ENCODE measurements at regions not wholly inside any gene's neighbourhood (a gene's known extent, or its start where the extent isn't known, plus 50 kb on each side); places are given as distances from the start of the nearest gene placed in this dataset.

DNA sequence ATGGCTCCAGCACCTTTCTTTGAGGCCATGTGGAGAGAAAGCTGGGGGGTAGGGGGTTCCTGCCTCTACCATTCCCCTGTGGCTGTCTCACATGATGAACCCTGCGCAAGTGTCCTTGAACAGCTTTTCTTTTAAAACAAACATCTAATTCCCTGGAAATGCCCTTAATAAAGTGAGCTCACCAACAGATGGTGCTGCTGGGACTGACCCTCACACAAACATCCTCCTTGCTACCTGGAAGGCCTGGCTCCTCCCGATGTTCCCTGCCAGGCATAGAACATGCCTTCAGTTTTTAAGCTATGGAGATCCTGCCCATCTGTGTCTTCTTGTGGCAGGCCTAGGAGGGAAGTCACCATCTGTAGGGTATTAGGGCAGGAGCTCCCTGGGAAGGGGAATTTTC, 60.7 kb upstream of the GATA6 start:
- Histone ChIP-seq H3K36me3 (replicated peaks) (no peaks in the 10 kb centered on the region), H3K4me3 (no peak overlapping the region), H3K9me3 (no peaks in the 10 kb centered on the region), H3K27me3 (ENCODE audit: low read depth) (0 out of 2 replicates have a peak, but pooled peaks cover 2% of the 10 kb centered on the region), H3K4me1 (no peaks in the 10 kb centered on the region)
- in situ Hi-C loops (cut with MboI; ENCODE audit: low sequenced_read_pairs) = no loop called here
- no peak for DNase-seq (ENCODE audit: low spot score in 2 of 2)

DNA sequence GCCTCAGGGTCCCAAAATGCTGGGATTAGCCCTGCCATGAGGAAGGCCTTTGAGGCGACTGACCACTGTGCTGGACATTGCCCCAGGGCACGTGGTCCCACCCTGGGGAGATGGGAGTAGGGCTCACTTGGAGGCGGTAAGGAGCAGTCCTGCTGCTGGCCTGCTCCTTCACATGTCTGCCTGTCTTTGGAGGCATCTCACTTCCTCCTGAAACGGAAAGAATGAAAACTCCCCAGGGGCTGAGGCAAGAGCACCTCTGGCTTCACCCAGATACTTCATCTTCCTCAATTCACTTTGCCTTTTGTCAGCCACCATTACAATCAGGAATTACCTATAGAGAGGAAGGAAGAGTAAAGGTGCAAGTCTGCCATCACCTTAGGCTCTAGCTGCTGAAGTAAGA, 59.9 kb upstream of the GATA6 start:
- no peak overlapping the region for H3K4me3 ChIP-seq
- in situ Hi-C loops (cut with MboI; ENCODE audit: low sequenced_read_pairs) = no loop called here
- peaks cover 5% of the 10 kb centered on the region; the same call in 1 of the 2 replicates for H3K27me3 ChIP-seq (ENCODE audit: low read depth)
- no peaks in the 10 kb centered on the region for H3K9me3 ChIP-seq
- DNase-seq (ENCODE audit: low spot score in 2 of 2) = no peak
- no peaks in the 10 kb centered on the region for H3K36me3 ChIP-seq (replicated peaks)
- no peaks in the 10 kb centered on the region for H3K4me1 ChIP-seq

DNA sequence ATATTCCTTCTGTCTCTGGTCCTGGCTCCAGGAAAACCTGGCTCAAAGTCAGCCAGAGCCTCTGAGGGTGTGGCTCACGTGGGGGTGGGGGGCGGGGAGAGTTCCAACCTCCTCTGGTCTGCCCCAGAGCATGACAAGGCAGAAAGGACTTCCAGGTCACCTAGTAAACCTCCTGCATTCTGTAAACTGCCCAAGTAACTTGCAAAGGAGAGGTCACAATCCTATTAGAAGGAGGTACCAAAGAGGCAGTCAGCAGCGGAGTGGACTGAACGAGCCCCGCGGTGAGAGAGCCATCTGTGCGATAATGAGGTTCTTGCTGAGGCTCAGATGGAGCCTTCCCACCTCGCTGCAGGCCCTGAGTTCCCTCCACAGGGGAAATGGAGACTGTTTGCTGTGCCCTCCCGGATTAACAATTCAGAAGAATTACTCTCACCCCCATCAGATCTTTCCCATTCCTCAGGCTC, 58.9 kb upstream of the GATA6 start:
- Histone ChIP-seq H3K9me3 (no peaks in the 10 kb centered on the region), H3K4me3 (no peak overlapping the region), H3K36me3 (replicated peaks) (no peaks in the 10 kb centered on the region), H3K27me3 (ENCODE audit: low read depth) (peaks cover 5% of the 10 kb centered on the region), H3K4me1 (no peaks in the 10 kb centered on the region)
- DNase-seq (ENCODE audit: low spot score in 2 of 2) = no peak
- in situ Hi-C loops (cut with MboI; ENCODE audit: low sequenced_read_pairs) = no loop called here

DNA sequence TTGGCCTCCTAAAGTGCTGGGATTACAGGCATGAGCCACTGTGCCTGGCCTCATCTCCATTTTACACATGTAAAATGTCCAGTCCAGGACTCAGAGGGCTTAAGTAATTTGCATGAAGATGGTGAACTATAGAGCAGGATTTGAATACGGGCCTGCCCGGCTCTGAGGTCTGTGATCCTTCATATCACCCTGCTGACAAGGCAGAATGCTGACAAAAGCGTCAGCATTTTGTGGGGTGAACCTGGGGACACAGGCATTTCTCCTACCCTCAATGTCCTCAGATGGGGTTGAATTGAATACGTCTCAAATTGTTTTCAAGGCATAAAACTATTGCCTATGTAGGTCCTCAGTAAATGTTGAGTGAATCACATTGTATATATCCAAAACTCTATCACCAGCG, 57.2 kb upstream of the GATA6 start:
- H3K4me1 ChIP-seq = no peaks in the 10 kb centered on the region
- no peak overlapping the region for H3K4me3 ChIP-seq
- no peaks in the 10 kb centered on the region for H3K9me3 ChIP-seq
- H3K27me3 ChIP-seq (ENCODE audit: low read depth) = peaks cover 8% of the 10 kb centered on the region
- H3K36me3 ChIP-seq (replicated peaks) = no peaks in the 10 kb centered on the region
- in situ Hi-C loops (cut with MboI; ENCODE audit: low sequenced_read_pairs) = no loop called here
- no peak for DNase-seq (ENCODE audit: low spot score in 2 of 2)

DNA sequence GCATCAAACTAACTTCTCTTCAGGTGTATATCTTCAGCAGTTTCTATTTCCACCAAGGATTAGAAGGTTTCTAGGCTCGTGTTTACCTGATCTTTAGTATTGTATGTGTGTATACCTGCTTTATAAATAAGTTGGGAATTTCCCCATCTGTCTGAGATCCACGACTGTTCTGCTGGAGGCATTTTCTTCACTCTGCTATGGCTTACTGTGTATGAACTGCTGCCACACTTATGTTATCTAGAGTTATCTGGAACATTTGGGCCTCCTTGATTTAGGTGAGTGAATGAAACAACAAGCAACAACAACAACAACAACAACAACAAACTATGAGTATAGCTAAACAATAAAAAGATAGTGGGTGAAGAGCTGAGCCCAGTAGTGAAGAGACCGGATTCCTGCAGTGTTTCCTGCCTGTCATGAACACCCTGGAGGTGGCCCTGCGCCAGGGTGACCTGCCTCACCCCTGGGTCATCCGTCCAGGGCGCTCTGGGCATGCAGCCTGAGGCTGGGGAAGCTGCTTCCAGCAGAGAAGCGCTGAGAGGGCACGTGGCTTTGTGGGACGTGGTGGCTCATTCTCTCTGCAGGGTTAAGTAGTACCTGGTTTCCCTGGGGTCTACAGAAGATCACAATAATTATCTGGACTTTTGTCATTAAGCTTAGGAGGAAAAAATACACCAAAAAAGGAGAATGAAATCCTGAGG, 56.1 kb upstream of the GATA6 start:
- no peak for DNase-seq (ENCODE audit: low spot score in 2 of 2)
- no peaks in the 10 kb centered on the region for H3K36me3 ChIP-seq (replicated peaks)
- H3K9me3 ChIP-seq = no peaks in the 10 kb centered on the region
- no peak overlapping the region for H3K4me3 ChIP-seq
- in situ Hi-C loops (cut with MboI; ENCODE audit: low sequenced_read_pairs) = no loop called here
- no peaks in the 10 kb centered on the region for H3K4me1 ChIP-seq
- peaks cover 10% of the 10 kb centered on the region for H3K27me3 ChIP-seq (ENCODE audit: low read depth)

DNA sequence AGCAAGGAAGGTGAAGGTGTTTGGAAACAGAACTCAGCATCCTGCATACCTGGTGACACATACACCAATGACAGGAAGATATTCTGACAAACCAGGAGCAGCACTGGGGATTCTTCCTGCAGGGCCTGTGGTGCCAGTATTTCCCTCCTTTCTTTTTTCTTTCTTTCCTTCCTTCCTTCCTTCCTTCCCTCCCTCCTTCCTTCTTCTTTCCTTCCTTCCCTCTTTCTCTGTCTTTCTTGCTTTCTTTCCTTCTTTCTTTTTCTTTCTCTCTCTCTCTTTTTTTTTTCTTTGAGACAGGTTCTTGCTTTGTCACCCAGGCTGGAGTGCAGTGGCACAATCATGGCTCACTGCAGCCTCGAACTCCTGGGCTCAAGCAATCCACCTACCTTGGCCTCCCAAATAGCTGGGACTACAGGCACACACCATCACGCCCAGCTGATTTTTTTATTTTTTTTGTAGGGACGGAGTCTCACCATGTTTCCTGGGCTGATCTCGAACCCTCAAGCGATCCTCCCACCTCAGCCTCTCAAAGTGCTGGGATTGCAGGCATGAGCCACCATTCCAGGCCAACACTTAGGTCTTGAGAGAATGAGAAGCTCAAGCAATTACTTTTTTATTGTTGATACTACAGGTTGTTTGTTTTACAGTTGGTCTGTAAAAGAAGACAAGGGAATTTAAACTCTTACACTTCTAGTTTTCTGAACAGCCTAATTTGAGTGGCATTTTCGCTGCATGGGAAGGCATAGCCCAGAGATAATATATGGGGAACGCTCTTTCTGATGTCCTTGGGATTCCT, 54.7 kb upstream of the GATA6 start:
- Histone ChIP-seq H3K4me3 (no peak overlapping the region), H3K4me1 (no peaks in the 10 kb centered on the region), H3K27me3 (ENCODE audit: low read depth) (peaks cover 10% of the 10 kb centered on the region), H3K36me3 (replicated peaks) (no peaks in the 10 kb centered on the region), H3K9me3 (no peaks in the 10 kb centered on the region)
- in situ Hi-C loops (cut with MboI; ENCODE audit: low sequenced_read_pairs) = no loop called here
- no peak for DNase-seq (ENCODE audit: low spot score in 2 of 2)

DNA sequence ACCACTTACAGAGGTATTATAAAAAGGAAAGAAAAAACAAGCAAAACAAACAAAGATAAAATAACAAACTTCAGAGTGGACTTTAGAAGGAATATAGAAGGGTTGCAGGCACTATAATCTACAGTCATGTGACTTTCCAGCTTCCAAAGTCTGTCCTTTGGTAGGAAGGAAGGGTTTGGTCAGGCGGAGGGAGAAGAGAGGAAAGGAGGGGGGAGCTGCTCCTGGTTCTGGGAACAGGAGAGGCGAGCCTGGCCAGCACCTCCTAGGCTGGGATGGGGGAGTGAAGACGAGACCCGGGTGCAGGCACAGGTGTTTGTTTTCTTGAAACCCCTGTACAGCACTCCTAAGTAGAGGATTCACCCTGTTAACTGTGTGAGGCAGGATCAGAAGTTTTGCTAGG, 53.8 kb upstream of the GATA6 start:
- in situ Hi-C loops (cut with MboI; ENCODE audit: low sequenced_read_pairs) = no loop called here
- no peak for DNase-seq (ENCODE audit: low spot score in 2 of 2)
- peaks cover 10% of the 10 kb centered on the region for H3K27me3 ChIP-seq (ENCODE audit: low read depth)

More for the DNA sequence above, 53.8 kb upstream of the GATA6 start:
- no peaks in the 10 kb centered on the region for H3K9me3 ChIP-seq
- no peaks in the 10 kb centered on the region for H3K4me1 ChIP-seq
- H3K36me3 ChIP-seq (replicated peaks) = no peaks in the 10 kb centered on the region
- no peak overlapping the region for H3K4me3 ChIP-seq

All from HAP-1 (cell line).